Activated T-cell treated with anti-CD3 and anti-CD28 coated beads, Interleukin-2, amount 50 U/mL, for 48 hours (primary cell): ENCODE measurements at regions not wholly inside any gene's neighbourhood (a gene's known extent, or its start where the extent isn't known, plus 50 kb on each side); places are given as distances from the start of the nearest gene placed in this dataset.

Experiments used
- DNase-seq, 2 experiments: peaks; one replicate each; pipeline ENCODE4 v3.0.0-alpha.2; 2020

DNA sequence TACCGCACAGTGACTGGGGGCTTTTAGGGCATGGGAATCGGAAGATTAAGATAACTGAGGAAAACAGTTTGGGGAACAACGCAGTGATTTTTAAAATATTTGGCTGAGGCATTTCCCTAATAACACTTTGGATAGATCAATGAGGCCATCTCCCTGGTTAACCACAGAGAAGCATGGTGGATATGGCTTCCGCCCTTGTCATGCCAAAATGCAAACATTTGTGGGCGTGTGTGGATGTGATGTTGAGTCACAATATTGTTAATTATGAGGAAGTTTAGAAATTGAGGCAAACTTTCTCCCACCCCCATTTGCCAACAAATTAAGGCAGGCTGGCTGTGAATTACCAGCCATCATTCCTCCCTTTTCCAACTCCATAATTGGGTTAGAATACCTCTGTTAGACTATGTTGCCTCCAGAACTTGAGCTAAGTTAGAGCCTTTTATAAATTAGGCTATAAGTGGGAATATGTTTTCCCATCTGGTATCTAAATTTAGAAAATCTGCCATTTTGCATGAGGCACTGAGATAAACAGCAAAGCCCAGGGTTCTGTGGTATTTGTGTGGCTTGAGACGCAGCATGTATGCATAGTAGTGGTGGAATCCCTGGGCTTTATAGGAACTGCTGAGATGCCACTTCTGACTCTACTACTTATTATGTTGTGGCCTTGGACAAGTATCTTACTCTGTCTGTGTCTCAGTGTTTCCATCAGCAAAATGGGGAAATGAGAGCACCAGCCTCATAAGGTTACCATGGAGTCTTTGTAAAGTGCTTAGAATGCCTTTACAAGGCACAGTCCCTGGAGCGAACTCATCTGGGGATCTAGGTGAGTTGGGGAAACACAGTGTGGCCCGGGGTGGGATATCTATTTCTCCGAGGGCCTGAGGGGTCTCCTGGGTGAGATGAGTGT, 154.6 kb downstream of the C1orf94 start:
- DNase-seq = no peak

DNA sequence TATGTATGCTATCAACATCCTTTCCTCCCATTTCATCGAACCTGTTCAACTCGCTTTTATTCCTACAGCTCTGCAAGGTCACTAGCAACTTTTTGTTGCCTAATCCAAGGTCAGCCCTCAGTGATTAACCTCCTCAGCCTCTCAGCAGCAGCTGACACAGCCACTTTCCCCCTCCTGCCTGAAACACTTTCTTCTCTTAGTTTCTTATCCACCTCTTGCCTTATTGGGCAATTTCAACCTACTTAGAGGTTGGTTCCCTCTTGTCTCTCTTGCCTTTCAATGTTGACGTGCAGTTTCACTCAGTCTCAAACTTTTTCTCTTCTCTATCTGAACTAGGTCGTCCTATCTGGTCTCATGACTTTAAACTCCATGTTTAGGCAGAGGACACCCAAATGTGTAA, 156.3 kb downstream of the C1orf94 start:
- no peak for DNase-seq

- DNase-seq = no peak
Measured at GRCh38 chr1:34338871-34339270, 162.2 kb downstream of the C1orf94 start.

DNA sequence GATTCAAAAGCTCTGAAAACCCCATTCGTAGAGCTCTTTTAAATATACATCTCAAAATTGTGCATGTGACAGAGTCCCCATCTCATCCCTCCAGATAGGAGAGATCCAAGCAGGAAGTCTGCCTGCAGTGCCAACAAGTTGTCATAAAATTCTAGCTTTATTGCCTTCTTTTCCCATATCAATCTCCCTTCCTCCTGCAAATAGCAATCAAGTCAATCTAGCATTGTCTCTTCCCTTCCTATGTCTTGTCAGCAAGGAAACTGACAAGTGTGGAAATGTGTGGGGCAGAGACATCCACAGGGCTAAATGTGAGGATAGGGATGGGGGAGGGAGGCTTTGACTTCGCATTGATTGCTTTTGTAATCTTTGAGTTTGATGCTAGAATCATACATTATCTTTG, 165.2 kb downstream of the C1orf94 start:
- no peak for DNase-seq

- DNase-seq = no peak
Measured at GRCh38 chr1:34342334-34342733, 165.6 kb downstream of the C1orf94 start.

- no peak for DNase-seq
Measured at GRCh38 chr1:34346128-34346527, 169.4 kb downstream of the C1orf94 start.

GRCh38 chr1:34353409-34353808, 176.7 kb downstream of the C1orf94 start:
- DNase-seq = no peak

DNA sequence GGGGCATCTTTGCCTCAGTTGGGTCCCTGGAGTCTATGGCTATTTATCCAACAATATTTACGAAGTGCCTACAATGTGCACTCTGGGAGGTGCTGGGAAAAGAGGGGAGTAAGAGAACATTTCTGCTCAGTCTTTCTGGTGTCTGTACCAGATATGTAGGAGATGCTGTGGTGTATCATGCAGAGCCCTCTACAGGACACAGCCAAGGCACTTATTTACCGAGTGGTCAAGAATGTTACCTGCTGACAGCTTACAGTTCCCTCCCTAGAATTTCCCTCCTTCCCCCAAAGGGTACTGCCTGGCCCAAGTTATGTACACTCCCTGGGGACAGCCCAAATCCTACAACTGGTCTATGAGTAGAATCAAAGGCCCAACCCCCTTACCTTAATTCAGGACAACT, 177.7 kb downstream of the C1orf94 start:
- no peak for DNase-seq

DNA sequence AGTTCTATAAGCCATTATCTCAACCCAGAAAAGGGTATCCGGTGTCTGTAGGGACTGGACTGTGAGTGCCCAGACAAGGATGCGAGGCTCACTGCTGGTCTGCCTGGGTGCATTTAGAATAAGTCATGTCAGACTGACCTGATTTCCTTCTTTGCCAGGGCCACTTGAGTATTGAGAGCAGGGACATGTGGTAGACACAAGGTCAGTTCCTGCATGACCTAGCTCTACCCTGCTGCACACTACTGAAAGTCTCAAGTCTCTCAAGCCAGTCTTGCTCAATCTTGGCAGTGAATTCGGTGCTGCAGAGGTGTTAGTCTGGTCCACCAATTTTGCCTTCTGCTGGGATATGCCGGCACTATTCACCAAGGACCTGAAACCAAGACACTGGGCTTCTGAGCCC, 180.1 kb downstream of the C1orf94 start:
- no peak for DNase-seq

- DNase-seq = no peak
Measured at GRCh38 chr1:34358636-34359035, 181.9 kb downstream of the C1orf94 start.

DNA sequence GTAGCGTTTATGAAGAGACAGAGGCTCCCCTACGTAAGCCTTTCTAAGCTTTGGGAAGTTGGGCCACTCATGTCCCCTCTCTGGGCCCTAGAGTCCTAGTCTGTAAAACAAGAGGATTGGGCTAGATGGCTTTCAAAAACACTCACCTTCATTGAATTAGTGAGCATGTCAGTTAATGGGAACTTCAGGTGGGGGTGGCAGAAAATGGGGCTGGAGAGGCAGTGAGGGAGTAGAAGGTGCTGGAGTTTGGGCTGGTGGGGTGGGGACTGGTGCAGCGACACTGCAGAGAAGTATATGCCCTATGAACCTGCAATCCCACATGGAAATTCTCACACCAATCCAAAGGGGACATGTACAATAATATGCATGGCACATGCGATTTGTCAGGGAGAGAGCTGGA, 182.7 kb downstream of the C1orf94 start:
- DNase-seq = no peak

DNA sequence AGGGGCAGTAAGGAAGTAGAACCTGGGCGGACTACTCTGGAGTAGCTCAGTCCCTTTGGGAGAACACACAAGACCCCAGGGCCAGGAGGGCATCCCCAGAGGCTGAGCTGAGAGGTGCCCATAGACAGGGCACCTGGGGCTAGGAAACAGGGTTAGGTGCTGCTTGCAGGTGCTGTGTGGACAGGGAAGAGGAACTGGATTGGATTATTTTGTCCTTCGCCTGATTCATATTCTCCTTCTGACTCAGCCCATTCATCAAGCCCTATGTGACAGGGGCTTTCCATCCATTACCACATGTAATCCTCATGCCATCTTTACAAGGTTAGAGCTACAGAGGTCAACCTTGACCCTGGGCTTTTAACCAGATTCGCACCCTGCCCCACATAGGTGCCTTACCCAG, 183.9 kb downstream of the C1orf94 start:
- no peak for DNase-seq

DNA sequence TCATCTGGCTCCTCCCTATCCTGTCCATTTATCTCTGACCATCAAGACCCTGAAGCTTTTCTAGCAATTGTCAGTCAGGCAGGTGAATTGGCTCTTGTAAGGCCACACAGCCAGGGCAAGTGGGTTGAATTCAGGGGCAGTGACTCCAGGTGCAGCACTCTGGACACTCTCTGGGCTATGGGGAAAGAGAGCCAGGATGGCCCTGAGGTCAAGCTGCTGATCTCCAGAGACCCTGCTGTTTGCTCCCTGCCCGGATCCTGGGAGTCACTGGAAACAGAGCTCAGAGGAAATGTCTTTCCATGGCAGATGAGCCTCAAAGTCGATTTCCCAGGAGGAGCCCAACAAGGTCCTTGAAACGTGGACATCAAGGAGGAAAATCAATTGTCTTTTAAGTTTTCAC, 184.4 kb downstream of the C1orf94 start:
- no peak for DNase-seq

DNA sequence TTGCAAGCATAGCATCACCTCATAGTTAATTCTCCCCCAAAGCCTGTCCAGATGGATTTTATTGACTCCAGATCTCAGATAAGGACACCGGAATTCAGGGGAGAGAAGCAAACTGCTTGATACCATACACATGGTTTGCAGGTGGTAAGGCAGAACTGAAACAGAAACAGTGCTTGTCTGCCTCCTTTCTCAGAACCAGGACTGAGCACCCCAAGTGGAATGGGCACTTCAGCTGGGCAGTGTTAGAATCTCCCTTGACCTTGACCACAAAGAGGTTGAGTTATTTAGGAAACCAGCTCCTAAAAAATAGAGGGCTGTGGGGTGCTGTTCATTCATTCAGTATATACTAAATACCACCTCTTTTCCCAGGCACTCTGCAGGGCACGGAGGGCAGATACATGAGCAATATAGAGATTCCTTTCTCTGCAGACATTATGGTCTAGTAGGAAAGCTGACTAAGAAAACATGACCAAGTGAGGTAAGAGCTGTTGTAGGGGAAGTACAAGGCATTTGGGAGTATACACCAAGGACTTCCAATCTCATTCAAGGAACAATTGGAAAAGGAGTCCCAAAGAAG, 185.2 kb downstream of the C1orf94 start:
- no peak for DNase-seq

DNA sequence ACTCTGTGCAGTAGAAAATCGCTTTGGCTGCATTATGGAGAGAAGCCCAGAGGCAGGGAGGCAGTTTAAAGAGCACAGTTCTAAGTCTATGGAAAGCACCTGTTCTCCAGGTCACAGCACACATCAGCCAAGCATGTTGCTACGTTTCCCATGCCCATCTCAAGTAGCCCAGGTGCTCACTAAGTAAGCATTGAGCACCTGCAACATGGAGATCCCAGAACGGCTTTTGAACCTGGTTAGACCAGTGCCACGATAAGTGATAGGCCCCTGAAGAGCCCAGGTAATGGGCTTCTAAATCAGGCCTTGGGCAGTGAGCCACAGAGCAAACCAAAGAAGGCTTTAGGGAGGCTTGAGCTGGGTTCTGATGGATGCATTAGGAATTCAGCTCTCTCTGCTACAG, 186.2 kb downstream of the C1orf94 start:
- DNase-seq = no peak

GRCh38 chr1:34363447-34363846, 186.7 kb downstream of the C1orf94 start:
- no peak for DNase-seq

DNA sequence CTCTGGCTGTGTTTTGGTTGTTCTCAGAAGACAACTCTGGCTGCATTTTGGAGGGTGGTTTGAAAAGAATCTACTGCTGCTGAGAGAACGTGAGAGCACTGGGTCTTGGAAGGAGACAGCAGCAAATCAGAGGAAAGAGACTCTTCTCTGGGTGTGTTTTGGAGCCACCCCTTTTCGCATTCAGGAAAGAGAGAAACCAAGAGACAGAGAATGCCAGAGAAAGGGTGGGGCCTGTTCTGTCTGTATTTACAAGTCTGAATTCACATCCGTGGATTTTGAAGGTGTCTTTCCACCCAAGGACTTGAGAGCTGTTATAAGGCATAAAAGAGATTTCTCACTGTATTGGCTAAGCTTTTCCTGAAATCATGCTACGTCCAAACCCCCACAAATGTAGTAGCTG, 187.2 kb downstream of the C1orf94 start:
- no peak for DNase-seq

GRCh38 chr1:34364376-34364775, 187.7 kb downstream of the C1orf94 start:
- DNase-seq = no peak

GRCh38 chr1:34365295-34365694, 188.6 kb downstream of the C1orf94 start:
- DNase-seq = no peak

DNA sequence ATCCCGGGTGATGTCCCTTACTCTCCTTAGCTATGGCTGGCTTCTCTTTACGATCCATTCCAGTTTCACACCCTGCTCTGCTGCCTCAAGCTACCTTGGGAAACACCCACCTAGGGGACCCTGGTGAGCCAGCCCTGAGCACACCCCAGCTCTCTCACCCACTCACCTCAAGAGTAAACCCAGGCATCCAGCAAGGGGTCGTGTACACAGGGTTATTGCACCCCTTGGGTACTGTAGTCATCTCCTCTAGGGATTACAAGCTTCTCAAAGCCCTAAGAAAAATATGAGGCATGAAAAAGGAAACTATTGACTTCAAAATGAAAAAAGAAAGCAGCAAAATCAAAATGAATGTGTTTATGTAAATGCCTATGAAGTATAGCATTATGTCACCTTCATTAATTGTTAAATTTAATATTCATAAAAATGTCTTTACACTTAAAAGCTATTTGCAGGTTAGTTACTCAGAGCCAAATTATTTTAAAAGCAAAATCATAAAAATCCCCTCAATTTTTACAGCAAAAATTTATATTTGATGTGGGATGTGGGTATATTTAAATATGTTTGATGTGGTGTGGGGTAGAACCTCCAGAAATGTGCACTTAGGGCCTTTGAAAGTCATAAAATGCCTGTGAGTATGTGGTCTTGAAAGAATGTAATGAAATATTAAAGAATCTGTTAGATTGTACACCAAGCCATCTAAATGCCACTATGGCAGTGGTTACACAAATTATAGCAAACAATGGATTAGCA, 190.3 kb downstream of the C1orf94 start:
- no peak for DNase-seq

- no peak for DNase-seq
Measured at GRCh38 chr1:34367954-34368353, 191.2 kb downstream of the C1orf94 start.

- no peak for DNase-seq
Measured at GRCh38 chr1:34369701-34370455, 193.2 kb downstream of the C1orf94 start.

DNA sequence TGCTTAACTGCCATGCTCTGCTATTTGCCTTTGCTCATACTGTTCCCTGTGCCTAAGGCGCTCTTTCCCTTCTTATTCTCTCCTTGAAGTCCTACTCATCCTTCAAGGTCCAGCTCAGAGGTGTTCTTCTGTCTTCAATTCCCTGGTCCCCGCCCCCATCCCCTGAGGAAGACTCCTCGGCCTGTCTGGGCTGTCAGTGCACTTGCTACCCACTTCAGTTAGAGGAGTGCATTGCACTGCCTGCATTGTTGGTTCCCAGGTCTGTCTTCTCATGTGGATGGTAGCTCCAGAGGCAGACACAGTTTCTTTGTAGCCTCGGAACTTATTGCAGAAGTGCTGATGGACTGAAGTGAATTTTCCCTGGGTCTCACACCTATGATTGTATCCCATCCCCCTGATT, 194.0 kb downstream of the C1orf94 start:
- DNase-seq = no peak
